Prostate gland (tissue), 2 donors: ENCODE measurements at regions not wholly inside any gene's neighbourhood (a gene's known extent, or its start where the extent isn't known, plus 50 kb on each side); places are given as distances from the start of the nearest gene placed in this dataset.

ENCODE experiments used
- DNase-seq: peaks from one replicate; pipeline ENCODE4 v3.0.0-alpha.2; 2019; ENCODE audit warnings: low spot score
- H3K27ac ChIP-seq, 2 donors: fragments of 200-600 bp; sonication (generic); 2 replicates each; pipeline ENCODE4 v1.5.1; 2017 to 2019
- H3K27me3 ChIP-seq: fragments of 200-600 bp; sonication (generic); replicated peaks from 2 replicates; pipeline ENCODE4 v1.5.1; 2019; ENCODE audit not compliant: insufficient read depth
- H3K36me3 ChIP-seq, 2 donors: fragments of 200-600 bp; sonication (generic); 1 replicate in 1 of 2; 2 replicates in 1 of 2; pipeline versions ENCODE4 v1.5.1 to v1.8.1; 2017 to 2019
- H3K4me1 ChIP-seq: fragments of 200-600 bp; sonication (generic); replicated peaks from 2 replicates; pipeline ENCODE4 v1.5.1; 2019
- H3K4me3 ChIP-seq, 2 donors: fragments of 200-600 bp; sonication (generic); 2 replicates each; pipeline ENCODE4 v1.5.1; 2017 to 2019
- H3K9me3 ChIP-seq: fragments of 200-600 bp; sonication (generic); 2 replicates; pipeline ENCODE4 v1.5.1; 2017
- POLR2A ChIP-seq: fragments of 450-650 bp; IDR thresholded peaks from one replicate; pipeline ENCODE4 v1.6.1; 2016; ENCODE audit warnings: antibody characterized with exemption, mild to moderate bottlenecking
- POLR2AphosphoS5 ChIP-seq: sonication (generic); formaldehyde crosslinking; IDR thresholded peaks from one replicate; pipeline ENCODE4 v1.6.1; 2017; ENCODE audit warnings: antibody characterized with exemption
- WGBS: methylation state at CpG from one replicate; pipeline ENCODE4 v1.1.5; 2018; 5-methylcytosine and 5-hydroxymethylcytosine counted together
- intact Hi-C: fragments of 100-400 bp; cut with DNase I; formaldehyde crosslinking; loops from one replicate; pipeline ENCODE4 v1.14.2; 2022
- TF ChIP-seq, protein P1 (sequence below), 4 experiments: fragments of 200-600 bp in 2 of 4; fragments of 450-650 bp in 2 of 4; sonication (generic) in 2 of 4; IDR thresholded peaks; 1 replicate in 3 of 4; 2 replicates in 1 of 4; pipeline ENCODE4 v1.5.1; 2016 to 2019; ENCODE audit warnings: antibody characterized with exemption in 4 of 4, mild to moderate bottlenecking in 2 of 4, moderate library complexity in 2 of 4

GRCh38 chr2:52668724-52669123 is 1098.9 kb upstream of the CHAC2 start:
- intact Hi-C loops, result no loop called here
- Histone ChIP-seq H3K27me3 (no peaks in the 10 kb centered on the region), H3K4me3 (no peak overlapping the region), H3K27ac (no peak overlapping the region), H3K9me3 (no peaks in the 10 kb centered on the region), H3K36me3 (no peaks in the 10 kb centered on the region), H3K4me1 (no peaks in the 10 kb centered on the region)
- WGBS, result 61% methylated on average over 1 of the region's 1 CpG
- no peak for DNase-seq
- TF ChIP-seq POLR2A (no peak), POLR2AphosphoS5 (no peak)

- intact Hi-C loops, result no loop called here
- Histone ChIP-seq H3K36me3 (no peaks in the 10 kb centered on the region), H3K27ac (no peak overlapping the region), H3K27me3 (no peaks in the 10 kb centered on the region), H3K9me3 (no peaks in the 10 kb centered on the region), H3K4me3 (no peak overlapping the region), H3K4me1 (no peaks in the 10 kb centered on the region)
- 94% methylated on average over 3 of the region's 3 CpGs for WGBS
- DNase-seq, result no peak
- TF ChIP-seq, protein P1, sequence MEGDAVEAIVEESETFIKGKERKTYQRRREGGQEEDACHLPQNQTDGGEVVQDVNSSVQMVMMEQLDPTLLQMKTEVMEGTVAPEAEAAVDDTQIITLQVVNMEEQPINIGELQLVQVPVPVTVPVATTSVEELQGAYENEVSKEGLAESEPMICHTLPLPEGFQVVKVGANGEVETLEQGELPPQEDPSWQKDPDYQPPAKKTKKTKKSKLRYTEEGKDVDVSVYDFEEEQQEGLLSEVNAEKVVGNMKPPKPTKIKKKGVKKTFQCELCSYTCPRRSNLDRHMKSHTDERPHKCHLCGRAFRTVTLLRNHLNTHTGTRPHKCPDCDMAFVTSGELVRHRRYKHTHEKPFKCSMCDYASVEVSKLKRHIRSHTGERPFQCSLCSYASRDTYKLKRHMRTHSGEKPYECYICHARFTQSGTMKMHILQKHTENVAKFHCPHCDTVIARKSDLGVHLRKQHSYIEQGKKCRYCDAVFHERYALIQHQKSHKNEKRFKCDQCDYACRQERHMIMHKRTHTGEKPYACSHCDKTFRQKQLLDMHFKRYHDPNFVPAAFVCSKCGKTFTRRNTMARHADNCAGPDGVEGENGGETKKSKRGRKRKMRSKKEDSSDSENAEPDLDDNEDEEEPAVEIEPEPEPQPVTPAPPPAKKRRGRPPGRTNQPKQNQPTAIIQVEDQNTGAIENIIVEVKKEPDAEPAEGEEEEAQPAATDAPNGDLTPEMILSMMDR (IDR thresholded peaks at IDR 0.05), result no peak
- TF ChIP-seq POLR2A, result no peak
- TF ChIP-seq POLR2AphosphoS5, result no peak
These were observed 1108.1 kb upstream of the CHAC2 start for GRCh38 chr2:52659546-52659945.

- Histone ChIP-seq H3K27me3 (no peaks in the 10 kb centered on the region), H3K9me3 (no peaks in the 10 kb centered on the region), H3K27ac (no peak overlapping the region), H3K36me3 (no peaks in the 10 kb centered on the region), H3K4me3 (no peak overlapping the region), H3K4me1 (no peaks in the 10 kb centered on the region)
- WGBS, result 13% methylated on average over 1 of the region's 1 CpG
- TF ChIP-seq, protein P1 (IDR thresholded peaks at IDR 0.05), result no peak
- TF ChIP-seq POLR2A, result no peak
- no peak for TF ChIP-seq POLR2AphosphoS5
- DNase-seq, result no peak
- intact Hi-C loops, result no loop called here
These were observed 1109.0 kb upstream of the CHAC2 start for GRCh38 chr2:52658598-52658997.

DNA sequence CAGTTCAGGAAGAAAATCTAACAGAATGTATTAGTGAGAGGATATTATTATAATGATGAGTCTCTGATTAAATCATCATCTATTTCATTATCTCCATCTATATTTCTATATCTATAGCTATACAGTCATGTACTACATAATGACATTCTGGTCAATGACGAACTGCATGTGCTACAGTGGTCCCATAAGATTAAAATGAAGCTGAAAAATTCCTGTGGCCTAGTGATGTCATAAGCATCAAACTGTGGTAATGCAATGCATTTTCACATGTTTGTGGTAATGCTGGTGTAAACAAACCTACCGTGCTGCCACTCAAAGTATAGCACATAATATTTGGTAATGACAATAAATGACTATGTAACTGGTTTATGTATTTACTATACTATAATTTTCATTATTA is 1127.9 kb upstream of the CHAC2 start:
- intact Hi-C loops, result no loop called here
- Histone ChIP-seq H3K4me3 (no peak overlapping the region), H3K4me1 (no peaks in the 10 kb centered on the region), H3K36me3 (no peaks in the 10 kb centered on the region), H3K27me3 (no peaks in the 10 kb centered on the region), H3K27ac (no peak overlapping the region), H3K9me3 (no peaks in the 10 kb centered on the region)
- DNase-seq, result no peak
- WGBS, result 88% methylated on average over 2 of the region's 2 CpGs
- TF ChIP-seq, protein P1 (IDR thresholded peaks at IDR 0.05), result no peak
- TF ChIP-seq POLR2A (no peak), POLR2AphosphoS5 (no peak)

DNA sequence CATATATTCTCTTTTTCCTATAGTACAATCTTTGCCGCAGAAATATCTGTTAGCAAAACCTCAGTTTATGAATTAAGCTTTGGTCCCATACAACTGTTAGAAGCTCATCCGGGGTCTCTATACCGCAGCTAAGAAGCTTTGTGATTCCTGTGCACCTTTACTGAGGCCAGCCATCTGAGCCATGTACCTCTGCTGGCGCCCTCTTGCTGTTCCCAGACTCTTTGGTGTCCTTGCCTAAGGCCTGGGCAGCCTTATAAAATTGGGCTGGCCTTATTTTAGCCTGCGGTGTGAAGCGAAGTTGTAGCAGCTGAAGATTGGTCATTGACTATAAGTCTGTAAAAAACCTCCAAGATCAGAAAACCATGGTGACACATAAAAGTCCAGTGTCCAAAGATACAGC is 1135.1 kb upstream of the CHAC2 start:
- TF ChIP-seq, protein P1 (IDR thresholded peaks at IDR 0.05), result no peak
- TF ChIP-seq POLR2A, result no peak
- intact Hi-C loops, result no loop called here
- H3K27ac ChIP-seq, result no peak overlapping the region
- no peak overlapping the region for H3K4me3 ChIP-seq
- no peaks in the 10 kb centered on the region for H3K36me3 ChIP-seq
- WGBS, result 82% methylated on average over 6 of the region's 6 CpGs
- no peaks in the 10 kb centered on the region for H3K9me3 ChIP-seq
- H3K27me3 ChIP-seq, result no peaks in the 10 kb centered on the region
- H3K4me1 ChIP-seq, result no peaks in the 10 kb centered on the region
- DNase-seq, result no peak
